Stimulated activated naive B cell treated with anti-CD40 and anti-IgM and Interleukin-4, amounts not matched to agents 10 μg/mL and 1 μg/mL and 100 μg/mL, for 72 hours (primary cell): ENCODE measurements at regions not wholly inside any gene's neighbourhood (a gene's known extent, or its start where the extent isn't known, plus 50 kb on each side); places are given as distances from the start of the nearest gene placed in this dataset.
"Not testable (repeated sequence)": the region's sequence is repeated elsewhere in the genome, so short reads cannot be mapped to it uniquely, and the experiment has no call there.

Experiments
- ATAC-seq, 2 donors: fragments of 150-1000 bp; cut with Tn5 transposase; replicated peaks; 2 replicates each; pipeline ENCODE4 v1.10.0; 2021; ENCODE audit warnings: moderate library complexity in 1 of 2
- DNase-seq: peaks from one replicate; pipeline ENCODE4 v3.0.0; 2021
- H3K27ac Mint-ChIP-seq: one replicate; pipeline ENCODE4 v1.8.0; 2022; ENCODE audit warnings: mild to moderate bottlenecking, mixed read lengths
- H3K27me3 Mint-ChIP-seq, 2 donors: one replicate each; pipeline ENCODE4 v1.8.0; 2022; ENCODE audit warnings: mixed read lengths in 2 of 2
- H3K36me3 Mint-ChIP-seq, 2 donors: one replicate each; pipeline ENCODE4 v1.8.0; 2022; ENCODE audit warnings: mixed read lengths in 2 of 2, mild to moderate bottlenecking in 1 of 2
- H3K4me1 Mint-ChIP-seq, 2 donors: one replicate each; pipeline ENCODE4 v1.8.0; 2022; ENCODE audit warnings: mixed read lengths in 2 of 2, mild to moderate bottlenecking in 1 of 2
- H3K4me3 Mint-ChIP-seq, 2 donors: one replicate each; pipeline ENCODE4 v1.8.0; 2022; ENCODE audit warnings: mild to moderate bottlenecking in 2 of 2, mixed read lengths in 2 of 2, moderate library complexity in 1 of 2
- H3K9me3 Mint-ChIP-seq, 2 donors: one replicate each; pipeline ENCODE4 v1.8.0; 2022; ENCODE audit warnings: mixed read lengths in 2 of 2, mild to moderate bottlenecking in 1 of 2

- H3K9me3 Mint-ChIP-seq, H3K4me1 Mint-ChIP-seq, H3K36me3 Mint-ChIP-seq, ATAC-seq, DNase-seq: not testable (repeated sequence)
- peak overlapping the region in 1 of 2 donors; percentile 25 for H3K4me3 Mint-ChIP-seq
- H3K27ac Mint-ChIP-seq: peak overlapping the region; percentile 69
- peaks cover 10 to 26% of the 10 kb centered on the region in 2 donors for H3K27me3 Mint-ChIP-seq
Measured at GRCh38 chr12:131627151-131628022, 83.5 kb upstream of the SFSWAP start.

GRCh38 chr12:131628023-131628740, 82.7 kb upstream of the SFSWAP start:
- Mint-ChIP-seq H3K4me1 (peaks cover 5 to 6% of the 10 kb centered on the region in 2 donors), H3K27me3 (peaks cover 12 to 29% of the 10 kb centered on the region in 2 donors), H3K4me3 (peak overlapping the region in 1 of 2 donors; percentile 25), H3K27ac (peak overlapping the region; percentile 69), H3K9me3 (peaks cover 0 to 6% of the 10 kb centered on the region in 2 donors), H3K36me3 (no peaks in the 10 kb centered on the region)
- ATAC-seq (no peak), DNase-seq (no peak)

DNA sequence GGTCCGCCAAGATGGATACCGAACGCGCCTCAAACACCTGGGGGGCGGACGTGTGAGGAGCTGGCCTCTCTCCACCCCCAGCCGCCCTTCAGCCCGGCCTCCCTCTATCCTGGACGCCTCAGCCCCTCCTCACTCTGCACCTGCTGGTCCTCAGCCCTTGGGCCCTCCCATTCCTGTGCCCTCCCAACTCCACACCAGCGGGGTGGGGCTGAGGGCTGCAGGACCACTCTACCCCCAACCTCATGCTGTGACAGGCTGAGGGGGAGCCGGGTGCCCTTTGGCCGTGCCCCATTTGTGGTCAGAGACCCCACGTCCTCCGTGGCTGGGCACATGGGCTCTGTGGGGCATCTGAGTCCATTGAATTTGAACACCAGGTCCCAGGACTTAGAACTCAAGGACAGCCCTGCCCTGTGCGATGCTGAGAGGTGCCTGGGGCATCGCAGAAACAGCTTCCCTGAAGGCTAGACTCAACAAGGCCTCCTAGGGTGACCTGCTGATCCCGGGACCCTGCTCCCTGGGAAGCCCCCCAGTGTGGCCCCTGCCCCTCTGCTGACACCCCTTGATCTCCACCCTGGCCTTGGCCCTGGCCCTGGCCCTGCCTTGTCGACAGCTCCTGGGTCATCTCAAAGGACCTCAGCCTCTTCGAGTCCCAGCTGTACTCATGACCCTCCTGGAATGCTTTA, 82.0 kb upstream of the SFSWAP start:
- Mint-ChIP-seq H3K9me3 (peaks cover 0 to 6% of the 10 kb centered on the region in 2 donors), H3K4me3 (no peak overlapping the region), H3K27ac (no peak overlapping the region), H3K27me3 (peaks cover 12 to 28% of the 10 kb centered on the region in 2 donors), H3K4me1 (peaks cover 5 to 6% of the 10 kb centered on the region in 2 donors), H3K36me3 (no peaks in the 10 kb centered on the region)
- ATAC-seq: no peak
- no peak for DNase-seq

DNA sequence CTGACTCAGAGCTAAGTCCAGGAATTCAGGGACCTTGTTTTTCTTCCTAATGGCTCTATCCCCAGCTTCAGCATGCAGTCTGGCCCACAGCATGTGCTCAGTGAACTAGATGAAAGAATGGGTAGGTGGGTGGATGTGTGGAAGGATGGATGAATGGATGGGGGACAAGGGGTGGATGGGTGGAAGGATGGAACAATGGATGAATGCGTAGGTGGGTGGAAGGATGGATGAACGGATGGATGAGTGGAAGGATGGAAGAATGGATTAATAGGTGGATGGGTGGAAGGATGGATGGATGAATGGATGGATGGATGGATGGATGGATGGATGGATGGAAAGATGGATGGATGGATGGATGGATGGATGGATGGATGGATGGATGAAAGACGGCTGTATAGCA, 79.7 kb upstream of the SFSWAP start:
- Mint-ChIP-seq H3K36me3 (no peaks in the 10 kb centered on the region), H3K27ac (no peak overlapping the region), H3K4me3 (no peak overlapping the region), H3K4me1 (peaks cover 2 to 4% of the 10 kb centered on the region in 2 donors), H3K27me3 (peaks cover 28 to 40% of the 10 kb centered on the region in 2 donors), H3K9me3 (peaks cover 0 to 4% of the 10 kb centered on the region in 2 donors)
- ATAC-seq (no peak), DNase-seq (no peak)

- H3K27ac Mint-ChIP-seq, H3K4me3 Mint-ChIP-seq, ATAC-seq, DNase-seq, H3K9me3 Mint-ChIP-seq, H3K36me3 Mint-ChIP-seq, H3K4me1 Mint-ChIP-seq: not testable (repeated sequence)
- H3K27me3 Mint-ChIP-seq: peaks cover 30 to 41% of the 10 kb centered on the region in 2 donors
Measured at GRCh38 chr12:131631889-131632651, 78.8 kb upstream of the SFSWAP start.

DNA sequence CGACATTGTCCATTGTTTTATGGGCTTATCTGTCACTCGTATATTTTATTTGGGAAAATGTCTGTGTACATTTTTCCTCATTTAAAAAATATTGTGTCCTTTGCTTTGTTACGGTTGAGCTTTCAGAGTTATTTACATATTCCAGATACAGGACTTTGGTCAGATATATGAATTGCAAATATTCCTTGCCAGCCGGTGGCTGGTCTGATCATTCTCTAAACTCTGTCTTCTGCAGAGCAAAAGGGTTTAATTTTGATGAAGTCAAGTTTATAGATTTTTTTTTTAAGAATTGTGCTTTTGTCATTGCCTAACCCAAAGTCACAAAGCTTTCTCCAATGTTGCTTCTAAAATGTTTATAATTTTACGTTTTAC, 78.3 kb upstream of the SFSWAP start:
- not testable (repeated sequence) for H3K27ac Mint-ChIP-seq, H3K9me3 Mint-ChIP-seq, H3K4me3 Mint-ChIP-seq, H3K36me3 Mint-ChIP-seq, DNase-seq, H3K4me1 Mint-ChIP-seq, ATAC-seq
- H3K27me3 Mint-ChIP-seq: peaks cover 30 to 42% of the 10 kb centered on the region in 2 donors

GRCh38 chr12:131633610-131634009, 77.3 kb upstream of the SFSWAP start:
- H3K4me3 Mint-ChIP-seq, H3K36me3 Mint-ChIP-seq, H3K27ac Mint-ChIP-seq, ATAC-seq, H3K9me3 Mint-ChIP-seq, H3K4me1 Mint-ChIP-seq, DNase-seq: not testable (repeated sequence)
- H3K27me3 Mint-ChIP-seq: peaks cover 40 to 52% of the 10 kb centered on the region in 2 donors

GRCh38 chr12:131634037-131634436, 76.9 kb upstream of the SFSWAP start:
- Mint-ChIP-seq H3K9me3 (no peaks in the 10 kb centered on the region), H3K36me3 (no peaks in the 10 kb centered on the region), H3K27ac (no peak overlapping the region), H3K4me3 (no peak overlapping the region), H3K27me3 (peaks cover 41 to 52% of the 10 kb centered on the region in 2 donors), H3K4me1 (no peaks in the 10 kb centered on the region)
- DNase-seq (no peak), ATAC-seq (no peak)

- H3K36me3 Mint-ChIP-seq: not testable (repeated sequence)
Measured at GRCh38 chr12:131635012-131635411, 75.9 kb upstream of the SFSWAP start.

GRCh38 chr12:131635491-131636122, 75.3 kb upstream of the SFSWAP start:
- H3K27ac Mint-ChIP-seq: no peak overlapping the region
- H3K9me3 Mint-ChIP-seq: no peaks in the 10 kb centered on the region
- ATAC-seq: no peak
- H3K4me3 Mint-ChIP-seq: no peak overlapping the region
- H3K4me1 Mint-ChIP-seq: no peaks in the 10 kb centered on the region
- DNase-seq: no peak
- no peaks in the 10 kb centered on the region for H3K36me3 Mint-ChIP-seq
- H3K27me3 Mint-ChIP-seq: peaks cover 41 to 50% of the 10 kb centered on the region in 2 donors

More at GRCh38 chr12:131635012-131635411, 75.9 kb upstream of the SFSWAP start:
- H3K27ac Mint-ChIP-seq, H3K4me1 Mint-ChIP-seq, H3K9me3 Mint-ChIP-seq, H3K4me3 Mint-ChIP-seq, DNase-seq, ATAC-seq: not testable (repeated sequence)
- H3K27me3 Mint-ChIP-seq: peaks cover 41 to 48% of the 10 kb centered on the region in 2 donors

DNA sequence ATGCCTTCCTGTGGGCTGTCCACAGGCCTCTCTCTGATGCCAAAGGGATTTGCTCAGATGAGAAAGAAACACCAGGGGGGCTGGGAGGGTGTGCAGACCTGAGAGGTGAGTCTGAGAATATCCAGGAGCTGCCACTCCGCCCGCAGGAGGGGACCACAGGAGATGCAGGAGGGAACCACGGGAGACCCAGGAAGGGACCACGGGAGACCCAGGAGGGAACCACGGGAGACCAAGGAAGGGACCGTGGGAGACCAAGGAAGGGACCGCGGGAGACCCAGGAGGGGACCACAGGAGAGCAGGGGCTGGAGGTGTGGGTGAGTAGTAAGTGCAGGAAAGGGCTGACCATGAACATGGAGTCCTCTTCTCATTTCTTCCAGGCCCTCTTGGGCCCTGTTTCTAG, 74.6 kb upstream of the SFSWAP start:
- no peaks in the 10 kb centered on the region for H3K9me3 Mint-ChIP-seq
- H3K4me3 Mint-ChIP-seq: no peak overlapping the region
- no peaks in the 10 kb centered on the region for H3K36me3 Mint-ChIP-seq
- H3K27me3 Mint-ChIP-seq: peaks cover 36 to 49% of the 10 kb centered on the region in 2 donors
- ATAC-seq: no peak
- DNase-seq: no peak
- no peak overlapping the region for H3K27ac Mint-ChIP-seq
- H3K4me1 Mint-ChIP-seq: no peaks in the 10 kb centered on the region

GRCh38 chr12:131636940-131637750, 73.7 kb upstream of the SFSWAP start:
- ATAC-seq: no peak
- Mint-ChIP-seq H3K27ac (no peak overlapping the region), H3K4me3 (no peak overlapping the region), H3K9me3 (peaks cover 0 to under 1% of the 10 kb centered on the region in 2 donors), H3K27me3 (peaks cover 34 to 43% of the 10 kb centered on the region in 2 donors), H3K36me3 (no peaks in the 10 kb centered on the region), H3K4me1 (no peaks in the 10 kb centered on the region)
- no peak for DNase-seq

- DNase-seq: no peak
- Mint-ChIP-seq H3K9me3 (peaks cover 0 to 3% of the 10 kb centered on the region in 2 donors), H3K4me3 (no peak overlapping the region), H3K4me1 (no peaks in the 10 kb centered on the region), H3K27ac (no peak overlapping the region), H3K27me3 (peaks cover 34 to 41% of the 10 kb centered on the region in 2 donors), H3K36me3 (no peaks in the 10 kb centered on the region)
- ATAC-seq: no peak
Measured at GRCh38 chr12:131637986-131638385, 72.9 kb upstream of the SFSWAP start.
